Mucosa of descending colon (tissue), 3 donors: ENCODE measurements at regions not wholly inside any gene's neighbourhood (a gene's known extent, or its start where the extent isn't known, plus 50 kb on each side); places are given as distances from the start of the nearest gene placed in this dataset.
"Not testable (repeated sequence)": the region's sequence is repeated elsewhere in the genome, so short reads cannot be mapped to it uniquely, and the experiment has no call there.

Experiments used
- ATAC-seq: fragments of 200-7000 bp; cut with Tn5 transposase; one replicate; pipeline ENCODE4 v1.9.1; 2020; ENCODE audit warnings: mild to moderate bottlenecking, moderate library complexity
- DNase-seq, 3 donors: peaks; one replicate each; pipeline ENCODE4 v3.0.0-alpha.2; 2020
- H3K36me3 ChIP-seq: fragments of 200-600 bp; one replicate; pipeline ENCODE4 v1.8.0; 2021; ENCODE audit warnings: low read depth, mild to moderate bottlenecking
- H3K4me1 ChIP-seq: fragments of 200-600 bp; one replicate; pipeline ENCODE4 v1.8.0; 2021; ENCODE audit warnings: low read depth, mild to moderate bottlenecking
- H3K4me3 ChIP-seq: fragments of 200-600 bp; one replicate; pipeline ENCODE4 v1.8.0; 2021; ENCODE audit warnings: mild to moderate bottlenecking
- H3K9me3 ChIP-seq: fragments of 200-600 bp; one replicate; pipeline ENCODE4 v1.8.0; 2021; ENCODE audit warnings: mild to moderate bottlenecking
- intact Hi-C, 2 donors: fragments of 100-400 bp; cut with DNase I in 1 of 2; cut with micrococcal nuclease in 1 of 2; formaldehyde crosslinking; loops; one replicate each; pipeline versions ENCODE4 v1.11.0 to v1.11.1; 2022; cut with DNase I, micrococcal nuclease
- TF ChIP-seq, protein P1 (sequence below): fragments of 200-600 bp; IDR thresholded peaks from one replicate; pipeline ENCODE4 v1.8.0; 2022; ENCODE audit warnings: antibody characterized with exemption, mild to moderate bottlenecking
- donor health status: DM: no; HTN: no; CAD: no; lungs with moderate emphysema.
- donor health status: DM: no; HTN: no; CAD: no.
- donor health status: DM: no; HTN: yes; CAD: no.

DNA sequence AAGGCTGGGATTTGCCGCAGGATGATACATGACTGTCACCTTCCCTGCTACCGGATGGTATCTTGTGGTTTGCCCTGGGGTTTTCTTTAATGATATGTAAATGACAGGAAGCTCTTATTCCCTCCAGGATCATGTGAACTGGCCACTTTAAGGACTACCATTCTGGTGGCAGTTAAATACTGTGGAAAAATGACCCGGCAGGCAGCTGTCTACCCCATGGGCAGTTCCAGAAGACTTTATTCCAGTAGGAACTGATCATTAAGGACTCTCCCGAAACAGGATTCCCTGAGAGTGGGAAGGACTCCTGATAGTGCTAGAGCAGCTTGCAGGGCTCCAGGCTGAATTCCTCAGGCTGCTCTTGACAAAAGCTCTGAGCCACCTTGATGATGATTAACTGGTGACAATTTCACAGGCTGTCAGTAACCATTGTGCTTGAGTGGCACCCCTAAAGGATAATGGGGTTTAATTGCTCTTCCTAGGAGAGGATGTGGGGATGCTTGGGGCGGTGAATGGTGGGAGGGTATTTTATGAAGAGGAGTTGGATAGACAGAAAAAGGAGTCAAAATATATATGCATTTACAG, 212.0 kb downstream of the CPS1 start:
- Histone ChIP-seq H3K4me3 (no peak overlapping the region), H3K9me3 (no peaks in the 10 kb centered on the region), H3K36me3 (no peaks in the 10 kb centered on the region), H3K4me1 (no peaks in the 10 kb centered on the region)
- ATAC-seq (no peak), DNase-seq (no peak)
- intact Hi-C loops = no loop called here
- TF ChIP-seq, protein P1, sequence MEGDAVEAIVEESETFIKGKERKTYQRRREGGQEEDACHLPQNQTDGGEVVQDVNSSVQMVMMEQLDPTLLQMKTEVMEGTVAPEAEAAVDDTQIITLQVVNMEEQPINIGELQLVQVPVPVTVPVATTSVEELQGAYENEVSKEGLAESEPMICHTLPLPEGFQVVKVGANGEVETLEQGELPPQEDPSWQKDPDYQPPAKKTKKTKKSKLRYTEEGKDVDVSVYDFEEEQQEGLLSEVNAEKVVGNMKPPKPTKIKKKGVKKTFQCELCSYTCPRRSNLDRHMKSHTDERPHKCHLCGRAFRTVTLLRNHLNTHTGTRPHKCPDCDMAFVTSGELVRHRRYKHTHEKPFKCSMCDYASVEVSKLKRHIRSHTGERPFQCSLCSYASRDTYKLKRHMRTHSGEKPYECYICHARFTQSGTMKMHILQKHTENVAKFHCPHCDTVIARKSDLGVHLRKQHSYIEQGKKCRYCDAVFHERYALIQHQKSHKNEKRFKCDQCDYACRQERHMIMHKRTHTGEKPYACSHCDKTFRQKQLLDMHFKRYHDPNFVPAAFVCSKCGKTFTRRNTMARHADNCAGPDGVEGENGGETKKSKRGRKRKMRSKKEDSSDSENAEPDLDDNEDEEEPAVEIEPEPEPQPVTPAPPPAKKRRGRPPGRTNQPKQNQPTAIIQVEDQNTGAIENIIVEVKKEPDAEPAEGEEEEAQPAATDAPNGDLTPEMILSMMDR = no peak

DNA sequence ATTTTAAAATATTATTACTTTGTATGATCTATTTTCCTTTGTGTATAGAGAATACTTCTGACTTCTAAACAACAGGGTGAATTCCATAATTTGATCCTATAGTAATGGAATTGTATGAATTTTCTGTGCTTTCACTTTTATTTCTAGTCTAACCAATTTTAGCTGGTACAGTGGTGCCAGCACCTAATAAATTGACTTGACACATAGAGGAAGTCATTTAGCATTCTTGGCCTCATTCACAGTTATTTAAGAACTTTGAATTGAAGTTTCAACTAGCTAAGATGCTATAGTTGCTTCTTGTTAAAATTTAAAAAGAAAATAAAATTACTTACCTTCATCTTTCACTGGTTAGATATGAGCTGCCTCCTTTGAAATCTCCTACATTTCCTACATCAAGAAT, 220.4 kb downstream of the CPS1 start:
- no peak for ATAC-seq
- Histone ChIP-seq H3K36me3 (no peaks in the 10 kb centered on the region), H3K9me3 (no peaks in the 10 kb centered on the region), H3K4me1 (no peaks in the 10 kb centered on the region), H3K4me3 (no peak overlapping the region)
- TF ChIP-seq, protein P1 = no peak
- intact Hi-C loops = no loop called here
- no peak for DNase-seq

DNA sequence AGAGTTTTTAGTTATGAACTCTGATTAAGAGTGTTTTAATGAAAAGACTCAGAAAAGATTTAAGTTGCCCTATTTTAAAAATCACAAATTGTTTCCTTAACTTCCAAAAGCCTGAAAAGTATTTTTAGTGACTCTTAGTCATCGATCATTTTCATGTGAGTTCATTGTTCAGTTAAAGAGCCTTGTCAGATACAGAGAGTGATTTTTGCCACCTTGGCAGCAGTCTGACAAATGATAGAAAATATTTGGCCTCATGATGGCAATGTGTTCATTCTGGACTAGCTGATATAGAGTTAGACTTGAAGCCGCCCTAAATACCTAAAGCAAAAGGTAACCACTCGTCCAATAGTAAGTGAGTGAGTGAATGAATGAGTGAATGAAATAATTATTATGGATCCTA, 225.8 kb downstream of the CPS1 start:
- TF ChIP-seq, protein P1 = no peak
- no peaks in the 10 kb centered on the region for H3K36me3 ChIP-seq
- no peaks in the 10 kb centered on the region for H3K4me1 ChIP-seq
- intact Hi-C loops = no loop called here
- no peak for DNase-seq
- no peaks in the 10 kb centered on the region for H3K9me3 ChIP-seq
- no peak overlapping the region for H3K4me3 ChIP-seq
- no peak for ATAC-seq

DNA sequence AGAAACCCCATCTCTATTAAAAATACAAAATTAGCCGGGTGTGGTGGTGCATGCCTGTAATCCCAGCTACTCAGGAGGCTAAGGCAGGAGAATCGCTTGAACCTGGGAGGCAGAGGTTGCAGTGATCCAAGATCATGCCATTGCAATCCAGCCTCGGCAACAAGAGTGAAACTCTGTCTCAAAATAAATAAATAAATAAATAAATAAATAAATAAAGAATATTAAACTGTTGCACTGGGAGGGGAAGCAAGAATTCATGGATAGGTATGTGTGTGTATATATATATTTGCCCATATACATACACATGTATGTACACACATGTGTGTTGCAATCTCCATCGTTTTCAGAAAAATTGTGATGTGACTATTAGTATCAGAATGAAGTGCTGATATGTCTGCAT, 231.4 kb downstream of the CPS1 start:
- intact Hi-C loops, DNase-seq, ATAC-seq, H3K9me3 ChIP-seq, H3K4me3 ChIP-seq, H3K36me3 ChIP-seq, H3K4me1 ChIP-seq: not testable (repeated sequence)

DNA sequence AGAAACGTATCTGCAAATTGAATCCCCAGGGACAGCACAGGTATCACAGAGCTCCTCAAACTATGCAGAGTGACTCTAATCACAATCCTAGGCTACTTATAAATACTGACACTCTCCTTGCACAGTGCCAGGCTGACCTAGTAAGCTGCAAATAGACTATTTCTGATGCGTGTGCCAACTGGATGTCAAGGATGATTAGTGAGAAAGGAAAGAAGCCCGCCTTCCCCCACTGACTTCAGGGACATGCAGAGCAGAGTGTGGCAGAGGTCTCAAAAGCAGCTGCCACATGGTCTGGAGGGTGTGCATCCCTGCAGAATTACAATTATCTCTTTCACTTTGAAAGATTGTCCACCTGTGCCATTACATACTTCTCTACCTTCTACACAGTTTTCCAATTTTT, 235.6 kb downstream of the CPS1 start:
- Histone ChIP-seq H3K9me3 (no peaks in the 10 kb centered on the region), H3K4me3 (no peak overlapping the region), H3K4me1 (no peaks in the 10 kb centered on the region), H3K36me3 (no peaks in the 10 kb centered on the region)
- intact Hi-C loops = no loop called here
- DNase-seq = no peak
- ATAC-seq = no peak
- TF ChIP-seq, protein P1 = no peak

DNA sequence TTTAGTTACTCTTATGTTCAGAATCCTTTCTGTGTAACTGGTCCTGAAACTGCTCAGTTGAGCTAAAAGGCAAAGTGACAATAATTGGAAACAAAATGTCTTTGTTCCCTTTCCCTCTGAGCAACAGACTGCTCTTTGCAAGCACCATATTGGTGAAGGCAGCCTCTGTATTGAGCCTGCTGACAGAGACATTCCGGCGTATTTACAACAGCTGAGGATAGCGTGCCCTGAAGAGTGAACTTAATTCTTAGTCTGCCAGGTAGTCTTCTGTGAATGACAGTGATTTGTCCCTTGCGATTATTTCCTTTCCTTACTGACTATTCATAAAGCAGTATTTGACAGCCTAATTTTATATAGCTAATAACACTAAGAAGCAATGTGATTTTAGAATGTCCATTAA, 239.1 kb downstream of the CPS1 start:
- TF ChIP-seq, protein P1 = no peak
- intact Hi-C loops = no loop called here
- Histone ChIP-seq H3K4me1 (no peaks in the 10 kb centered on the region), H3K36me3 (no peaks in the 10 kb centered on the region), H3K4me3 (no peak overlapping the region), H3K9me3 (no peaks in the 10 kb centered on the region)
- DNase-seq = no peak
- no peak for ATAC-seq
